Prostate gland (tissue), 2 donors: ENCODE measurements at regions not wholly inside any gene's neighbourhood (a gene's known extent, or its start where the extent isn't known, plus 50 kb on each side); places are given as distances from the start of the nearest gene placed in this dataset.

Experiments used
- CTCF ChIP-seq, 4 experiments: fragments of 200-600 bp in 2 of 4; fragments of 450-650 bp in 2 of 4; sonication (generic) in 2 of 4; IDR thresholded peaks; 1 replicate in 3 of 4; 2 replicates in 1 of 4; pipeline ENCODE4 v1.5.1; 2016 to 2019; ENCODE audit warnings: antibody characterized with exemption in 4 of 4, mild to moderate bottlenecking in 2 of 4, moderate library complexity in 2 of 4
- POLR2A ChIP-seq: fragments of 450-650 bp; IDR thresholded peaks from one replicate; pipeline ENCODE4 v1.6.1; 2016; ENCODE audit warnings: antibody characterized with exemption, mild to moderate bottlenecking
- POLR2AphosphoS5 ChIP-seq: sonication (generic); formaldehyde crosslinking; IDR thresholded peaks from one replicate; pipeline ENCODE4 v1.6.1; 2017; ENCODE audit warnings: antibody characterized with exemption

DNA sequence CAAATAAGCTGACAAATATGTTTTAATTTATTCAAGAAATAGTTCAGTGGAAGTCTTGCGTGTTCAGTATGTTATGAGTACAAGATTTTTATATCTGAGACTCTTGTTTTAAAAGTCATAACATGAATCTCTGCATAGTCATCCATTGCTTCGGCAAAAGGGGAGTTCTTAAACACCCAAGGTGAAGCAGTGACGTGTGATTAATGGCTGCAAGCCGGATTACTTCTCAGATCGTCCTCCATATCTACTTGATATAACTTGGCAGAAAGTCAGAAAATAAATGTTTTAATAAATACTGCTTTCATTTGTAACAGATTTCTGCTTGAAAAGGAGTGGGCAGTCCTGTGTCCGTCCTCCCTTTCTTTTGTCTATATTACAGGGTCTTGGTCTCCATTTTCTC, 64.6 kb upstream of the IL15 start:
- TF ChIP-seq POLR2A (no peak), CTCF (IDR thresholded peaks at IDR 0.05) (no peak), POLR2AphosphoS5 (no peak)
